Heart right ventricle (tissue), 16 donors: ENCODE measurements at regions not wholly inside any gene's neighbourhood (a gene's known extent, or its start where the extent isn't known, plus 50 kb on each side); places are given as distances from the start of the nearest gene placed in this dataset.

Experiments used
- ATAC-seq, 8 donors: fragments of 200-7000 bp; cut with Tn5 transposase; one replicate each; pipeline ENCODE4 v1.9.1; 2020; ENCODE audit warnings: mild to moderate bottlenecking in 8 of 8, moderate library complexity in 8 of 8, moderate number of reproducible peaks in 1 of 8
- DNase-seq, 2 donors: peaks; one replicate each; pipeline ENCODE4 v3.0.0-alpha.2; 2020
- H3K27ac ChIP-seq, 10 donors: fragments of 200-600 bp; sonication (generic) in 2 of 10; one replicate each; pipeline versions ENCODE4 v1.5.0 to v1.8.0; 2020 to 2022; ENCODE audit warnings: mild to moderate bottlenecking in 3 of 10
- H3K27me3 ChIP-seq, 7 donors: fragments of 200-600 bp; one replicate each; pipeline ENCODE4 v1.8.0; 2021 to 2022; ENCODE audit warnings: mild to moderate bottlenecking in 2 of 7
- H3K36me3 ChIP-seq, 9 donors: fragments of 200-600 bp; sonication (generic) in 1 of 9; one replicate each; pipeline versions ENCODE4 v1.5.0 to v1.8.0; 2020 to 2022; ENCODE audit warnings: mild to moderate bottlenecking in 2 of 9
- H3K4me1 ChIP-seq, 9 donors: fragments of 200-600 bp; sonication (generic) in 1 of 9; one replicate each; pipeline versions ENCODE4 v1.5.0 to v1.8.0; 2020 to 2022; ENCODE audit warnings: mild to moderate bottlenecking in 4 of 9
- H3K4me3 ChIP-seq, 10 donors: fragments of 200-600 bp; sonication (generic) in 2 of 10; one replicate each; pipeline versions ENCODE4 v1.5.0 to v1.8.0; 2020 to 2022; ENCODE audit warnings: mild to moderate bottlenecking in 7 of 10, moderate library complexity in 2 of 10
- H3K9me3 ChIP-seq, 11 donors: fragments of 200-600 bp in 10 of 11; sonication (generic) in 2 of 11; one replicate each; pipeline versions ENCODE4 v1.5.0 to v1.8.0; 2013 to 2022; ENCODE audit warnings: mild to moderate bottlenecking in 2 of 11, control low read depth in 1 of 11, moderate library complexity in 1 of 11
- CTCF ChIP-seq, 9 donors: fragments of 200-600 bp; sonication (generic) in 2 of 9; IDR thresholded peaks; one replicate each; pipeline versions ENCODE4 v1.5.0 to v1.8.0; 2021 to 2022; ENCODE audit warnings: antibody characterized with exemption in 9 of 9, mild to moderate bottlenecking in 5 of 9, moderate library complexity in 1 of 9
- WGBS, 2 donors: extraction: QIAGEN DNeasy Blood & Tissue Kit; methylation state at CpG; one replicate each; pipeline ENCODE4 v1.1.7; 2013; ENCODE audit warnings: inconsistent platforms in 1 of 2; 5-methylcytosine and 5-hydroxymethylcytosine counted together
- intact Hi-C, 10 donors: fragments of 100-400 bp; cut with DNase I; formaldehyde crosslinking; loops; one replicate each; pipeline versions ENCODE4 v1.11.1 to v1.14.2; 2022
- donor health status: Arrhythmogenic right ventricular cardiomyopathy.
- donor health status: ischemic (EF 13 %, LVEDD 7.1; RV severe dilation, severe dysfunction).
- donor health status: healthy with polysubstance abuse.
- donor health status: DM: no; HTN: yes; CAD: no.
- donor health status: DM: no; HTN: no; CAD: no.
- donor health status: ischemic (EF 25% LVEDD 6.9; RV normal size, moderate dysfunction).
- donor health status: ischemic (EF 25% LVEDD 5.7; RV mildly dilated, moderate dysfunction).
- donor health status: healthy.
- donor health status: DM: yes; HTN: yes; CAD: no.
- donor health status: Ischemic cardiomyopathy.
- donor health status: ischemic (EF 35%, LVEDD 5.7; RV mildly dilated, moderate dysfunction).
- donor health status: nonischemic (EF 11% LVEDD 7.7; RV severe dilation, severe dysfunction).
- donor health status: DM: yes; HTN: yes; CAD: no.
- donor health status: PGD.
- donor health status: ischemic (EF 29% LVEDD 5.4; RV normal size, mild dysfunction).
- donor health status: nonischemic (EF 23%, LVEDD 6.1; RV moderate dilation, normal function).

GRCh38 chr16:19945934-19946333 lies 61.3 kb upstream of the GPRC5B start:
- no peaks in the 10 kb centered on the region for H3K36me3 ChIP-seq
- intact Hi-C loops, result no loop called here
- WGBS, 2 donors, result 76 to 89% methylated on average over 1 of the region's 1 CpG
- H3K27ac ChIP-seq, result no peak overlapping the region
- no peaks in the 10 kb centered on the region for H3K9me3 ChIP-seq
- H3K4me3 ChIP-seq, result no peak overlapping the region
- no peak for TF ChIP-seq CTCF (IDR thresholded peaks at IDR 0.05)
- no peaks in the 10 kb centered on the region for H3K4me1 ChIP-seq
- ATAC-seq (no peak), DNase-seq (no peak)
- peaks cover 0 to 37% (median 9%) of the 10 kb centered on the region in 7 donors for H3K27me3 ChIP-seq

- ATAC-seq, result no peak
- intact Hi-C loops, result no loop called here
- WGBS, 2 donors, result 52 to 66% methylated on average over 6 of the region's 6 CpGs
Measured at GRCh38 chr16:19940195-19940594, 55.5 kb upstream of the GPRC5B start.

GRCh38 chr16:19939553-19939952 lies 54.9 kb upstream of the GPRC5B start:
- ATAC-seq (no peak), DNase-seq (no peak)
- Histone ChIP-seq H3K36me3 (no peaks in the 10 kb centered on the region), H3K4me1 (no peaks in the 10 kb centered on the region), H3K9me3 (no peaks in the 10 kb centered on the region), H3K27ac (no peak overlapping the region), H3K27me3 (peaks cover 0 to 24% (median 13%) of the 10 kb centered on the region in 7 donors), H3K4me3 (no peak overlapping the region)
- TF ChIP-seq CTCF (IDR thresholded peaks at IDR 0.05), result no peak
- intact Hi-C loops, result no loop called here
- WGBS, 2 donors, result 56 to 62% methylated on average over 5 of the region's 5 CpGs

More at GRCh38 chr16:19940195-19940594, 55.5 kb upstream of the GPRC5B start:
- Histone ChIP-seq H3K4me1 (no peaks in the 10 kb centered on the region), H3K4me3 (no peak overlapping the region), H3K9me3 (no peaks in the 10 kb centered on the region), H3K27me3 (peaks cover 0 to 19% (median 13%) of the 10 kb centered on the region in 7 donors), H3K27ac (no peak overlapping the region), H3K36me3 (no peaks in the 10 kb centered on the region)
- TF ChIP-seq CTCF (IDR thresholded peaks at IDR 0.05), result no peak
- no peak for DNase-seq

- TF ChIP-seq CTCF (IDR thresholded peaks at IDR 0.05), result no peak
- Histone ChIP-seq H3K27me3 (peaks cover 0 to 26% (median 17%) of the 10 kb centered on the region in 7 donors), H3K27ac (no peak overlapping the region), H3K36me3 (no peaks in the 10 kb centered on the region), H3K4me1 (no peaks in the 10 kb centered on the region), H3K9me3 (no peaks in the 10 kb centered on the region), H3K4me3 (no peak overlapping the region)
- intact Hi-C loops, result no loop called here
- no peak for DNase-seq
- 81 to 87% methylated on average over 3 of the region's 3 CpGs for whole genome bisulfite sequencing, 2 donors
- no peak for ATAC-seq
Measured at GRCh38 chr16:19938536-19938935, 53.9 kb upstream of the GPRC5B start.
